GM03348 (cell line): ENCODE measurements at regions not wholly inside any gene's neighbourhood (a gene's known extent, or its start where the extent isn't known, plus 50 kb on each side); places are given as distances from the start of the nearest gene placed in this dataset.
"Not testable (repeated sequence)": the region's sequence is repeated elsewhere in the genome, so short reads cannot be mapped to it uniquely, and the experiment has no call there.

ENCODE experiments used
- DNase-seq: peaks from one replicate; pipeline ENCODE4 v3.0.0; 2012; ENCODE audit warnings: low spot score

GRCh38 chr7:56219017-56219416 lies 102.8 kb upstream of the NUPR2 start:
- DNase-seq, result no peak

GRCh38 chr7:56218510-56218909 lies 102.3 kb upstream of the NUPR2 start:
- no peak for DNase-seq

- no peak for DNase-seq
These were observed 97.4 kb upstream of the NUPR2 start for GRCh38 chr7:56213574-56213973.

GRCh38 chr7:56206420-56206819 lies 90.2 kb upstream of the NUPR2 start:
- DNase-seq, result no peak

GRCh38 chr7:56199639-56200038 lies 83.4 kb upstream of the NUPR2 start:
- no peak for DNase-seq

GRCh38 chr7:56196195-56196594 lies 80.0 kb upstream of the NUPR2 start:
- not testable (repeated sequence) for DNase-seq

- no peak for DNase-seq
These were observed 72.7 kb upstream of the NUPR2 start for GRCh38 chr7:56188823-56189346.

GRCh38 chr7:56188376-56188775 lies 72.2 kb upstream of the NUPR2 start:
- no peak for DNase-seq

GRCh38 chr7:56181010-56181409 lies 64.8 kb upstream of the NUPR2 start:
- no peak for DNase-seq

GRCh38 chr7:56175771-56176170 lies 59.6 kb upstream of the NUPR2 start:
- no peak for DNase-seq

GRCh38 chr7:56174875-56175760 lies 58.9 kb upstream of the NUPR2 start:
- no peak for DNase-seq

GRCh38 chr7:56174346-56174874 lies 58.2 kb upstream of the NUPR2 start:
- no peak for DNase-seq
